ENCODE measurements at regions not wholly inside any gene's neighbourhood (a gene's known extent, or its start where the extent isn't known, plus 50 kb on each side); places are given as distances from the start of the nearest gene placed in this dataset.

GRCh38 chr3:102060814-102061213 lies 211.5 kb downstream of the NFKBIZ start:
- ChIA-PET CTCF (no interaction called here), POLR2A (no interaction called here)
- no peak overlapping the region for H3K27ac ChIP-seq (ENCODE audit: low read depth, low read length)

More at GRCh38 chr3:102060814-102061213, 211.5 kb downstream of the NFKBIZ start:
- no peaks in the 10 kb centered on the region for H3K27me3 ChIP-seq (ENCODE audit: insufficient read depth, low read length)
- H3K4me1 ChIP-seq (ENCODE audit: control insufficient read depth in 1 of 2, insufficient read depth in 2 of 2, low read length in 2 of 2), result peaks cover 0 to 5% of the 10 kb centered on the region in 2 experiments; a peak in 2 of 4 replicates
- no peaks in the 10 kb centered on the region for H3K9me2 ChIP-seq (ENCODE audit: insufficient read depth)
- RAD21 ChIA-PET (ENCODE audit: low non-redundant PET in 1 of 2, low total read pairs in 2 of 2, uncharacterized antibody in 2 of 2, unreplicated experiment in 2 of 2), result no interaction called here
- H2AFZ ChIP-seq (ENCODE audit: low read depth, low read length, poor library complexity, severe bottlenecking), result peak overlapping the region; percentile 94
- BruUV-seq (replicated peaks), result no TSS peak
- no peak for DNase-seq (ENCODE audit: low read depth, low spot score)
- H3K9ac ChIP-seq (ENCODE audit: low read length), result no peak overlapping the region
- H3K36me3 ChIP-seq (ENCODE audit: control insufficient read depth in 1 of 2, insufficient read depth in 2 of 2, low read length in 2 of 2), result no peaks in the 10 kb centered on the region
- H3K4me3 ChIP-seq (replicated peaks in 1 of 2; ENCODE audit: low read depth in 1 of 2, low read length in 2 of 2), result no peak overlapping the region
- no peak for ATAC-seq
- H4K20me1 ChIP-seq (ENCODE audit: insufficient read depth), result no peaks in the 10 kb centered on the region
- intact Hi-C loops (cut with micrococcal nuclease), result no loop called here
- no peaks in the 10 kb centered on the region for H3K9me3 ChIP-seq (ENCODE audit: control insufficient read depth in 1 of 2, insufficient read depth in 1 of 2, low read depth in 1 of 2, low read length in 2 of 2)
- no peaks in the 10 kb centered on the region for H3K79me2 ChIP-seq (ENCODE audit: insufficient read depth, low read length)
- TF ChIP-seq, protein P1, sequence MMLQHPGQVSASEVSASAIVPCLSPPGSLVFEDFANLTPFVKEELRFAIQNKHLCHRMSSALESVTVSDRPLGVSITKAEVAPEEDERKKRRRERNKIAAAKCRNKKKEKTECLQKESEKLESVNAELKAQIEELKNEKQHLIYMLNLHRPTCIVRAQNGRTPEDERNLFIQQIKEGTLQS (IDR thresholded peaks at IDR 0.05), result no peak
- peak; percentile 35 for TF ChIP-seq FOSL1 (IDR thresholded peaks at IDR 0.05; ENCODE audit: low read depth)
- TF ChIP-seq CEBPB (IDR thresholded peaks at IDR 0.05; ENCODE audit: low read depth), result no peak
- TF ChIP-seq ELF1 (IDR thresholded peaks at IDR 0.05; ENCODE audit: borderline replicate concordance, low read depth), result no peak
- TF ChIP-seq, protein P2, sequence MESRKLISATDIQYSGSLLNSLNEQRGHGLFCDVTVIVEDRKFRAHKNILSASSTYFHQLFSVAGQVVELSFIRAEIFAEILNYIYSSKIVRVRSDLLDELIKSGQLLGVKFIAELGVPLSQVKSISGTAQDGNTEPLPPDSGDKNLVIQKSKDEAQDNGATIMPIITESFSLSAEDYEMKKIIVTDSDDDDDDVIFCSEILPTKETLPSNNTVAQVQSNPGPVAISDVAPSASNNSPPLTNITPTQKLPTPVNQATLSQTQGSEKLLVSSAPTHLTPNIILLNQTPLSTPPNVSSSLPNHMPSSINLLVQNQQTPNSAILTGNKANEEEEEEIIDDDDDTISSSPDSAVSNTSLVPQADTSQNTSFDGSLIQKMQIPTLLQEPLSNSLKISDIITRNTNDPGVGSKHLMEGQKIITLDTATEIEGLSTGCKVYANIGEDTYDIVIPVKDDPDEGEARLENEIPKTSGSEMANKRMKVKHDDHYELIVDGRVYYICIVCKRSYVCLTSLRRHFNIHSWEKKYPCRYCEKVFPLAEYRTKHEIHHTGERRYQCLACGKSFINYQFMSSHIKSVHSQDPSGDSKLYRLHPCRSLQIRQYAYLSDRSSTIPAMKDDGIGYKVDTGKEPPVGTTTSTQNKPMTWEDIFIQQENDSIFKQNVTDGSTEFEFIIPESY (IDR thresholded peaks at IDR 0.05; ENCODE audit: extremely low read depth, insufficient replicate concordance, low read length), result no peak
- TF ChIP-seq CTCF (IDR thresholded peaks at IDR 0.05 in 2 of 3, conservative IDR thresholded peaks at IDR 0.05 in 1 of 3; ENCODE audit: borderline replicate concordance in 1 of 3, insufficient read depth in 1 of 3, low read depth in 2 of 3, low read length in 2 of 3), result no peak
- no peak for TF ChIP-seq EGR1 (IDR thresholded peaks at IDR 0.05; ENCODE audit: low read depth)
- 0 out of 2 replicates have a peak, but pooled peaks have one; percentile 19 for TF ChIP-seq JUND (IDR thresholded peaks at IDR 0.05)
- H3K4me2 ChIP-seq (ENCODE audit: low read length), result no peak overlapping the region

Data from HCT116 (cell line).